ENCODE measurements at regions not wholly inside any gene's neighbourhood (a gene's known extent, or its start where the extent isn't known, plus 50 kb on each side); places are given as distances from the start of the nearest gene placed in this dataset.

GRCh38 chr12:107219301-107219700 lies 126.0 kb upstream of the CRY1 start:
- ATAC-seq = no peak
- no peak for DNase-seq (ENCODE audit: low spot score)

GRCh38 chr12:107221913-107222312 lies 128.6 kb upstream of the CRY1 start:
- ATAC-seq (no peak), DNase-seq (ENCODE audit: low spot score) (no peak)
- intact Hi-C loops (cut with DNase I) = no loop called here

More at GRCh38 chr12:107219301-107219700, 126.0 kb upstream of the CRY1 start:
- intact Hi-C loops (cut with DNase I) = no loop called here

GRCh38 chr12:107223821-107224220 lies 130.5 kb upstream of the CRY1 start:
- intact Hi-C loops (cut with DNase I) = no loop called here
- no peak for DNase-seq (ENCODE audit: low spot score)
- ATAC-seq = no peak

DNA sequence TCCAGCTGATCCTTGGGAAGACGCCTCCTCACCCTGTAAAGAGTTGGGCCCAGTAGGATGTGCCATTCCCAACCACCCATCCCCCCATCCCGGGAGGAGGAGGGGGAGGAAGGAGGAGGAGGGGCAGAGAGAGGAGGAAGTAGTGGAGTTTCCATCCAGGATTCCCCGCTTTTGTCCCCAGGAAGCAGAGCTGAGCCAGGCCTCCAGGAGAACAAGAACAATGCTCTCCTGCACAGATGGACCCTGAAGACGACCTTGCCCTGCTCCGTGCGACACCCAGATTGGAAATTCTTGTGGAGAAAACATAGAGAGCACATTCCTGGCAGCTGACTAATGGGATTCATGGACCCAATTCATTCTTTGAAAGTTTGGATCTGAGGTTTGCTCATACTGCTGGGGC lies 132.3 kb upstream of the CRY1 start:
- ATAC-seq = no peak
- intact Hi-C loops (cut with DNase I) = no loop called here
- no peak for DNase-seq (ENCODE audit: low spot score)

- ATAC-seq (no peak), DNase-seq (ENCODE audit: low spot score) (no peak)
- intact Hi-C loops (cut with DNase I) = no loop called here
These were observed 132.8 kb upstream of the CRY1 start for GRCh38 chr12:107226126-107226525.

GRCh38 chr12:107228076-107228475 lies 134.7 kb upstream of the CRY1 start:
- DNase-seq (ENCODE audit: low spot score) = no peak
- no peak for ATAC-seq
- intact Hi-C loops (cut with DNase I) = no loop called here

GRCh38 chr12:107229827-107230226 lies 136.5 kb upstream of the CRY1 start:
- no peak for ATAC-seq
- intact Hi-C loops (cut with DNase I) = no loop called here
- no peak for DNase-seq (ENCODE audit: low spot score)

- intact Hi-C loops (cut with DNase I) = no loop called here
- no peak for DNase-seq (ENCODE audit: low spot score)
- ATAC-seq = no peak
These were observed 138.0 kb upstream of the CRY1 start for GRCh38 chr12:107231303-107231702.

DNA sequence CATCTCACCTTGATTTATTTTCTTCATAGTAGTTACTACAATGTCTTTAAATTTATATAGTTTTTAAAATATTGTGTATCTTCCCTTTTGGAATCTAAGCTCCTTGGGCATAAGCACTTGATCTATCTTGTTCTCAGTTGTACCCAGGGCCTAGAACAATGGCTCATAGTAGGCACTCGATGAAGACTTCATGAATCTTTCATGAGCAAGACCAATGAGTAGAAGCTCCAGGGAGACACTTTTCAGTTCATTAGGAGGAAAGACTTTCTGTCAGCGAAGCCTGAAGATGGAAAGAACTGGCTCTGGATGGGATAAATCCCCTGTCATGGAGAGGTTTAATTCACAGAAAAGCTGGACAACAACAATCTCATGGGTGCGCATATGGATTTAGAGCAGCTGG lies 140.2 kb upstream of the CRY1 start:
- DNase-seq (ENCODE audit: low spot score) (no peak), ATAC-seq (no peak)
- intact Hi-C loops (cut with DNase I) = no loop called here

DNA sequence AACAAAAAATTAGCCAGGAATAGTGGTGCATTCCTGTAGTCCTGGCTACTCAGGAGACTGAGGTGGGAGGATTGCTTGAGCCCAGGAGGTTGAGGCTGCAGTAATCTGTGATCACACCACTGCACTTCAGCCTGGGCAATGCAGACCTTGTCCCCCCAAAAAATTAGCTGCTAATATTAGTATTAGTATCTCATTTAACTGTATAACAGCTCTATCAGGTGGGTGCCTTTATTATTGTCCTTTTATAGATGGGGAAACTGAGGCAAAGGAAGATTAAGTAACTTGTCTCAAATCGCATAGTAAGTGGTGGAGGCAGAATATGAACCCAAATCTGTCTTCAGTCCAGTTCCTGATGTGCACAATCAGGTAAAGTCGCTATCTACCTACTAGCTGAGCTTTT lies 142.3 kb upstream of the CRY1 start:
- DNase-seq (ENCODE audit: low spot score) = no peak
- no peak for ATAC-seq
- intact Hi-C loops (cut with DNase I) = no loop called here

DNA sequence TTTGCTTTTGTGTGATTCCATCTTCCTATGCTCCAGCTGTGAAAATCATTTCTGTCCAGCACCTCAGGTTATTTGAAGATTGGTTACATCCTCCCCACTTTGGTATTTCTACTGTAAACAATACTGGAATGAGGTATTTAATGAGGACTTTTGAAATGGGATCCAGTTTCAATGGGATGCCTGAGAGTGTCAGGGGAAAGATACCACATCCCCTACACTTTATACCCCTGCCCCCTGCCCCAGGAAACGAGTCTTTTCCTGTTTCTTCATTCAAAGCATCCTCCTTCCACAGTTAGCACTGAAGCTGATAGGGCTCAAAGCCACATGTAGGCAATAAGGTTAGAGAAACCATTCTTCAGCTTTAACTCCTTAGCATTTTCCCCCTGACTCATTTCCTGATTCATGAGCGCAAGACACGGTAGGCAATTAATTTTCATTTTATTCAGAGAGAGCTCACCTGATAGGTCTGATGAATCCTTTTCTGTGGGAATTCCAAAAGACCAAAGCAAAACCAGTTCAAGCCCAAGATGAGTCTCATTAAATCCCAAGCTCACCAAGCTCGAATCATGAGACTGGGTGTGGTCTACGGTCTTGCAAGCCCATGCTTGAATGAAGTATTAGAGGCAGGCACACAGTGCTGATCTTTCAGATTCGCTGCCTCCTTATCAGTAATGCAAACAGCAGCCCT lies 143.6 kb upstream of the CRY1 start:
- ATAC-seq (no peak), DNase-seq (ENCODE audit: low spot score) (no peak)
- intact Hi-C loops (cut with DNase I) = no loop called here

GRCh38 chr12:107238296-107238695 lies 144.9 kb upstream of the CRY1 start:
- ATAC-seq (no peak), DNase-seq (ENCODE audit: low spot score) (no peak)
- intact Hi-C loops (cut with DNase I) = no loop called here

GRCh38 chr12:107241411-107241810 lies 148.1 kb upstream of the CRY1 start:
- intact Hi-C loops (cut with DNase I) = no loop called here
- ATAC-seq (no peak), DNase-seq (ENCODE audit: low spot score) (no peak)

DNA sequence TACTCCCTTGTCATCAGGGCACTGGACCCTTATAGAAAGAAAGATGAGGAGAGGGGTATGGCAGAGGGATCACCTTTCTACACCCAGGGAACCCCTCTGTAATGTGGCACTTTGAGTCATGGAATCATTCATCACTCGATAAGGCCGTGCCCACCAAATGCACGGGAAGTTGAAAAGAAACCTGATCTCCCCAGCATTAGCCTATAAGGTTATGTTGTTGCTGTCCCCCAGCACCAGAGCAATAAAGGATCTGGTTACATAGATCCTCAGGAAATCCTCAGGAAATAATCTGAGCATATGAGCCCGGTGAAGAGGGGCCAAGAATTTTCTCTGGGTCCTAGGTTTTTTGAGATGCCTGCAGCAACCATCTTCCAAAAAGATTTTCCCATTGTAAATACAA lies 148.8 kb upstream of the CRY1 start:
- intact Hi-C loops (cut with DNase I) = no loop called here
- no peak for DNase-seq (ENCODE audit: low spot score)
- no peak for ATAC-seq

DNA sequence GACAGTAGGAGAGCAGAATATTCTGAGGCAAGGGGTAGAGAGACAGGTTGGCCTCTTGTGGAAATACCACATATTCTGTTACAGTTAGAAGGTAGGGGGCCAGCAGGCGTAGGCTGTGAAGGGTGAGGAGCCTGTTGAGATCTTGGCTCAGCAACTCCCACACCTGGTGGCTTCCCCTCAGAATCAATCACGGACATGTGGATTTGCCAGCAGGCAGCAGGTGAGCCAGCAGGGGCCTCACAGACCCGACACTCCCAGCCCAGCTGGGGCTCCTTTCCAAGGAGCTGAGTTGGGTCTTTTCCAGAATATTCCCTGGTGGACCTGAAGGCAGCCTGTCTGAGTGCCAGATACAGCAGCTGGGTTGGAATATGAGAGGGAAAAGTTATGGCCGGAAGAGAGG lies 150.0 kb upstream of the CRY1 start:
- ATAC-seq = no peak
- no peak for DNase-seq (ENCODE audit: low spot score)
- intact Hi-C loops (cut with DNase I) = no loop called here

GRCh38 chr12:107244584-107244983 lies 151.2 kb upstream of the CRY1 start:
- intact Hi-C loops (cut with DNase I) = no loop called here
- no peak for ATAC-seq
- no peak for DNase-seq (ENCODE audit: low spot score)

DNA sequence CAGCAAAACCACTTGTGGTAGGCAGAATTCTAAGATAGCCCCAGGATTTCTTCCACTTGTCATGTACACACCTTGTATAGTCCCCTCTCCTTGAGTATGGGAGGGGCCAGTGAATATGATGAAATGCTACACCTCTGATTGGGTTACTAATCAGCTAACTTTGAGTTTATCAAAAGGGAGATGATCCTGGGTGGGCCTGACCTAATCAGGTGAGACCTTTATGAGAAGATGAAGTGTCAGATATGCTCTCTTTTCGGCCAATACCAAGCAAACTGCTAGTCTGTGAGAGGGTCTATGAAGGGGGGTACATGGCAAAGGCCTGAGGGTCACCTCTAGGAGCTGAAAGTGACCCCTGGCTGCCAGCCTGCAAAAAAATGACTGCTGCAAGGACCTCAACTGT lies 154.3 kb upstream of the CRY1 start:
- intact Hi-C loops (cut with DNase I) = no loop called here
- ATAC-seq (no peak), DNase-seq (ENCODE audit: low spot score) (no peak)

DNA sequence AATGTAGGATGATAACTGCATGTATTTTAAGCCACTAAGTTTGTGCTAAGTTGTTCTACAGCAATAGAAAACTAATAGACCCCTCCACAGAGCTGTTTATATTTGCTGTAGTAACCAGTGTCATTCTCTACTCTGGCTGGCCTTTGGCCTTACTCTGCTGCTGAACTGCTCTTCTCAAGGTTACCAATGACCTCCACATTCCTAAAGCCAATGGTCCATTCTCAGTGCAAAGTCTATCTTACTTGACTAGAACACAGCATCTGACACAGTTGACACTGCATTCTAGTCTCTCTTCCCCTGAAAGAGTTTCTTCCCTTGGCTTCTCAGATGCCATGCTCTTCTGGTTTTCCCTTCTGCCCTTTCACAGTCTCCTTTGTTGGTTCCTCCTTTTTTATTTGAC lies 154.8 kb upstream of the CRY1 start:
- ATAC-seq (no peak), DNase-seq (ENCODE audit: low spot score) (no peak)
- intact Hi-C loops (cut with DNase I) = no loop called here

GRCh38 chr12:107251288-107251687 lies 157.9 kb upstream of the CRY1 start:
- DNase-seq (ENCODE audit: low spot score) (no peak), ATAC-seq (no peak)
- intact Hi-C loops (cut with DNase I) = no loop called here

- intact Hi-C loops (cut with DNase I) = no loop called here
- ATAC-seq (no peak), DNase-seq (ENCODE audit: low spot score) (no peak)
These were observed 160.0 kb upstream of the CRY1 start for GRCh38 chr12:107253361-107253760.

DNA sequence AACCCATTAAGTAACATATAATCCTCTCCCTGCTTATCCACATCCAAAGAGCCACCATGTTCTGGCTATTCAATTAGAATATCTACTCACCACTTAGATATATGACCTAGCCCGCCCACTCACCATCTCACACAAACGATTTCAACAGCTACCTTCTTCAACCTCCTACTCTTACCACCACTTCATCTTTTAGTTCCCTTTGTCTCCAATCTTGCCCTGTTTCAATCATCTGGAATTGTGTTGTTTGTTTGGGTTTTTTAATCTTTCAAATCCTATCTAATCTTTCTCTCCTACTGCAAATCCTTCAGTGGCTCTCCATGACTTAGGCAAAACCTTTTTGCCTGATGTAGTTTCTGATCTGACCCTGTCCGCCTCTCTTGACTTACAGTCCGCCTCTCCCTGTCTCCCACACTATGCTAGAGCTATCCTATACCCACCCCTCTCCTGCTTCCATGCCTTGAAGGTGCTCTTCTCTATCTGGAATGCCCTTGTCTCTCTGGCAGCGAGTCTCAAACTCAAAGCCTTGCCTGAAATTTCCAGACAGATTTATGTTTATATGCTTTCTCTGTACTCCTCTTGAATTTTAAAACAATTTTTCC lies 161.0 kb upstream of the CRY1 start:
- ATAC-seq (no peak), DNase-seq (ENCODE audit: low spot score) (no peak)
- intact Hi-C loops (cut with DNase I) = no loop called here

All from sciatic nerve (tissue), 2 donors.